HG03460 (cell line): ENCODE measurements at regions not wholly inside any gene's neighbourhood (a gene's known extent, or its start where the extent isn't known, plus 50 kb on each side); places are given as distances from the start of the nearest gene placed in this dataset.

ENCODE experiments used
- ATAC-seq: cut with Tn5 transposase; IDR thresholded peaks from one replicate; pipeline ENCODE4 v1.9.1; 2021; ENCODE audit not compliant: unreplicated experiment

DNA sequence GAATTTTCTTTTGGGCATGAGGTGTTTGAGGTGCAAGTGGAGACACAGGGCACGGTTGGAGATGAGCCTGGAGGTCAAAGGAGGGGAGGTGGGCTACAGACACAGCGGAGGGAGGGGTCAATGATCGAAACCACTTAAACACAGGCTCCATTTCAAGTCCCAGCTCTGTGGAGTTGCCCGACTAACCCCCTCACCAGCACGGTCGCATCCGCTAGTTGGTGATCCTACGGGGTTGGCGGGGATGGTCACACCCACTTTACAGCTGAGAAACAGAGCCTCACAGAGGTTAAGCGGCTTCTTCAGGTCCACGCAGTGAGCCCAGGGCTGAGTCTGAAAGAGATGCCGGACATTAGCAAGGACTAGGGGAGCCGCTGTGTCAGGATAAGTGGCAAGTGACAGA is 60.1 kb upstream of the RUNX3 start:
- no peak for ATAC-seq

DNA sequence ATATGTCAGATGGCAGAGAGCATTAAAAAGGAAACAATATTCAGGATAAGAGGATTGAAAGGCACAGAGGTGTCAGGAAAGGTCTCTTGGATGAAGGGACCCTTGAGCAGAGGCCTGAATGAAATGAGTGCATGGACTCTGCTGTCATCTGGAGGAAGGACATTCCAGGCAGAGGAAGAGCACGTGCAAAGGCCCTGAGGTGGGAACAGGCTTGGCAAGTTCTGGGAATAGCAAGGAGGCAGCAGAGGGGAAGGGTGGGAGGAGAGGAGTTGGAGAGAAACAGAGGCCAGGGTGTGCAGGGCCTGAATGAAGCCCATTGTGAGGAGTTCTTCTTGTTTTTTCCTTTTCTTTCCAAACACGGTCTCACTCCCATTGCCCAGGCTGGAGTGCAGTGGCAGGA is 59.0 kb upstream of the RUNX3 start:
- ATAC-seq, result no peak

DNA sequence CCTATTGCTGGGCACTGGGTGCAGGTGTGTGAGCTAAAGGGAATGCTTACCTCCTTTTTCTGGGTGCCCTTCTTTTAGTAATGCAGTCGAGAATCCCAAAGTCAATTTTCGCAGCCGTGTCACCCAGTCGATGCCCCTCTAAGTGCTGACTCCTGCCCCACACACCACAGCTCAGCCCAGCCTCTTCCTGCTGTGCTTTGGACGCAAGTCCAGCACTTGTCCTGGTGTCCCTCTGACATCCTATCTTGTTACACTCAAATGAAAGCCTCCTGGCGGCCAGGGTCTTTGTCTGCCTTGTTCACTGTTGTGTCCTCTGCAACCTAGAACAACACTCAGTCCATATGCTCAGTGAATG is 58.5 kb upstream of the RUNX3 start:
- no peak for ATAC-seq

DNA sequence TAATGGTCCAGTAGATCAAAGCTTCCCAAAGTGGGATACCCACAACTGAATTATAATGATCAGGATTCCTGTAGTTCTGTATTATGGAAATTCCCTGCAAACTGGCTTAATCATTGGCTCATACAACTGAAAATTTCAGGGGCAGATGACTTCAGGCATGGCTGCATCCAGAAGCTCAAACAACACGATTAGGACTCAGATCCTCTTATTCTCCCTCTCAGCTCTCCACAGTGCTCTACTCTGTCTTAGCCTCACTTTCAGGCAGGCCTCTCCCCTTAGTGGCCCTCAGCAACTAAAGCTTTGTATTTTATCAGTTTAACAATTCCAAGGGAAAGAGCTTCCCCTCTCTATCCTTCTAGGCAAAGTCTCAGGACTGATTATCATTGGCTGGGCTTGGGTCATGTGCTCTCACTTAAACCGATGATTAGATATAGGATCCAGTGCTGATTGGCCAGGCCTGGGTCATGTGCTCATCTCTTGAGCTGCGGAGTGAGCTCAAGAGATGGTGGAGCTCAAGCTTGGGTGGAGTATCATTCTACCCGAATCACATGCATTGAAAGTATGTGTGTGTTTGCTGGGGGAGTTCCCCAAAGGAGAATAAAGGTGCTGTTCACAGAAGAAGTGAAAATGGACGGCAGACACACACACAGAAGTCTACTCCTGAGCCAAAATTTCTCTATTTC is 57.9 kb upstream of the RUNX3 start:
- ATAC-seq, result no peak

DNA sequence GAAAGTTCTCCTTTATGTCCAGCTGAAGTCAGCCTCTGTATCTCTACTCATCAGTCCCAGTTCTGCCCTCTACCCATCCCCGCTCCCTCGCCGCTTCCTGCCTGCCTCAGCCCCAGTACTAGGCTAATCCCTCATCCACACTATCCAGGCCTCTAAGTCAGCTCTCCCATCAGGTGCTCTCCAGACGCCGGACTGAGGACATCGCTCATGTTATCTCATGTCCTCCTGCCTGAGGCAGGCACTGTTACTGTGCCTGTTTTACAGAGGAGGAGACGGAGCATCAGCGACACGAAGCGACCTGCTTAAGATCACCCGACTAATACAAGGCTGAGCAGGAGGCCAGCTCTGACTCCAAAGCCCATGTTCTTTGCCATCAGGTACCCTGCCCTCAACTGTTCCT is 57.3 kb upstream of the RUNX3 start:
- ATAC-seq, result no peak

DNA sequence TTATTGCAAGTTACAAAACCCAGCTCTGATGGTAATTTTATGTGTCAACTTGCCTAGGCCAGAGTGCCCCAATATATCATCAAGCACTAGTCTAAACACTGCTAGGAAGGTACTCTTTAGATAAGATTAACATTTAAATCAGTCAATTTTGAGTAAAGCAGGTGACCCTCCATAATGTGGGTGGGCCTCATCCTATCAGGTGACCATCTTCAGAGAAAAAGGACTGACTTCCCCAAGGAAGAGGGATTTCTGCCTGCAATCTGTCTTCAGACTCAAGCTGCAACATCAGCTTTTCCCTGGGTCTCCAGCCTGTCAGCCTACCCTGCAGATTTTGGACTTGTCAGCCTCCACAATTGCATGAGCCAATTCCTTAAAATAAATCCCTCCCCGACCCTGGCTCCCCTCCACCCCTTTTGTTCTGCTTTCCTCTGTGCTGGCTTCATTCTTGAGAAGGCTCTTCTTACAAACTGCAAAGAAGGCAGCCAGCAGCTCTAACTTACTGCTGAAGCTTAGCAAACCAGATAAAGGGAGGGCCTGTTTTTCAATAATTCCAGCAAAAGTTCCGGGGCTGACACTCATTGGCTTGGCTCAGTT is 56.4 kb upstream of the RUNX3 start:
- ATAC-seq, result no peak

DNA sequence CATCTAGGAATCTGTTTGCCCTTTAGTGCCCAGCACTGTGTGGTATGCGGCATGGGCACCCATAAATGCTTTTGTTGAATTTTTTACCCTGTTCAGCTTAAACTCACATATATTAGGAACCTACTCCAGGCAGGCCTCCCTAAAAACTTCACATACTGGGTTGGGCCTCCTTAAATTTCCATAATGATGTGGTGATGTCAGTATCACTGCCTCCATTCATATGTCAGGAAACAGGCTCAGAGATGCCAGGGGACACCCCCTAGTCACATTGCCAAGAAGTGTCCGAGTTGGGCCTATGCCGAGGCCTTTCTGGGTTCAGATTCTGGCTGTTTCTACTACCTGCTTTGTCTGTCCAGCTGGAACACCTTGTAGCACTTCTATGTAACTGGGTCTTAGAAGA is 55.7 kb upstream of the RUNX3 start:
- no peak for ATAC-seq

DNA sequence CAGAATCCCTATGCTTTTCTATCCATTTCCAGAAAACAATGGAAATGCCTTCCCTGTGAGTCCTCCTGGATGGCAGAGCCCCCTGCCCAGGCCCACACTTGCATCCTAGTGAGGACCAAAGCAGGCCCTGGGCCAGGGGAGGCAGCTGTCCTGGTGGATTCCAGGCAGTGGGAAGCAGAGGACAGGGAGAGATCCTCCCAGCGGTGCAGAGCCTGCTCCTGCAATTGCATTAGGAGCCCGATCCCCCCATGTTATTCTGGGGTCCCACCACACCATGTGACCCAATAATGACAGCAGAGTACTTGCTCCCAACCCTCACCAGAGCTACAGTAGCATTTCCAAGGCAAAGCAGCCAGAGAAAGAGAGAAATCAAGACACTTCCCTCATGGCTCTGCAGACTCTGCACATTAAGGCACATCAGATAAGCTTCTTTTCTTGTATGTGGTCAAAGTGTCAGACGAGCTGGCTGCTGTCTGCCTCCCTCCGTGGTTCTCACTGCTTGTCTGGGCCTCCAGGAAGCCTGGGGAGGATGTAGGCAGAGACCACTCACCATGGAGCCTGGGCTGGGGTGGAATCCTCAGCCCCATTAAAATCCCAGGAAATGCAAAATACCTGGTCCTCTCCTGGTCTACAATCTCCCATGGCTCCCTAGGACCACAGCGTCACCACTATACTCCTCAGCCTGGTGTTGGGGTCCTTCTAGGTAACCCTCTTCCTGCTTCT is 54.9 kb upstream of the RUNX3 start:
- no peak for ATAC-seq

DNA sequence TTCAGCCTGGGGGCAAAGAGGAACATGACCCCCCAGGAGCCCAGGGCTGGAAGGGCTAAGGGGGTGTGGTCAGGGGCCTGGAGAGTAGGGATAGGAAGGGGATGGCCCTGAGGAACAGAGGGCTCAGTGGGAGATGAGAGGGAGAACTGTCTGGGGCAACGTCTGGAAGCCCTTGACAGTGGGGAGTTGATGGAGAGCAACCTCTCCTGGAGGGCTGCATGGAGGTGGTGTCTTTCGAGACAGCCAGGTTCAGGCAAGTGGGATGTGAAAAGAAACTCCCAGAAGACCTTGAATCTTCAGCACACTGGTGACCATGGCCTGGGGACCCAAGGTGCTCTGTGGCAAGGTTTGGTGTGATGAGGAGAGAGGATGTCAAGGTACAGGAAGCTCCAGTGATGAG is 54.2 kb upstream of the RUNX3 start:
- ATAC-seq, result no peak

DNA sequence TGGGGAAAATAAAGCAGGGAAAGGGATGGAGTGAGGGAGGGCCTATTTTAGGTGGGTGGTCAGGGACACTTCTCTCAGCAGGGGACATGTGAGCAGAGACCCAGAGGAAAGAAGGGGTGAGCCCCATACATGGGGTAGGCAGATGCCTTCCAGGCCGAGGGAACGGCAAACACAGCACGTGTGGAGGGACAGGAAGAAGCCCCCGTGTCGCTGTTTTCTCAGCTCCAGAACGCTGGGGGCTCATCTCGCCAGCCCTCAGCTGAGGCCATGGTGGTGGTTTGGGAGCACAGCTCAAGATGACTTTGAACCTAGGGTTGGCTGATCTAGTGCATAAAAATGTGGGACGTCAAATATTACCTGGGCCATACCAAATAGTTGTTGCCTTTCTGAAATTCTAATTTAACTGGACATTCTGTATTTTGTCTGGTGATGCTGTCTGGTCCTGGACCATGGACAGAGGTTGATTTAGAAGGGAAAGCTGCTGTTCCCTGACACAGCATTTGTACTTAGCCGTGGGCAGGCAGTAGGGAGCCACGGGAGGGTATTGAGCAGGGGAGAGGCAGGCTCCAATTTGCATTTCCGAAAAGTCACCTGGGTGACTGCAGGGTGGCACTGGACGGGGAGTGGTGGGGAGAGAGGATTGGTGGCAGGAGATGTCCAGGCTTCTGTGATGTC is 53.1 kb upstream of the RUNX3 start:
- no peak for ATAC-seq

DNA sequence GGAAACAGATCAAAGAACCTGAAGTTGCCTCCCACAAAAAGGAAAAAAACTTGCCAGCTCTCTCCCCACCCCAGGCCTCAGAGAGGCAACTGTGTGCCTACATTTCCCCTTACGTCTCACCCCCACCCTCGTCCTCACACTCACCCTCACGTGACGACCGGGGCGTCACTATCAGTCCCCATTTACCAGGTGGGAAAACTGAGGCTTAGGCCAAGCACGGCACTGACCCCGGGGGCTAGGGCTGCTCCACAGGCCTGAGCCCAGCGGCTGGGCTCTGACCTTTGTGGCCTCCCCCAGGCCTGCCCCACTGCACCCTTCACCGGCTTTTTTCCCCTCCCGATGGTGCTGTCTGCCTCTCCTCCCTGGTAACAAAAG is 51.5 kb upstream of the RUNX3 start:
- no peak for ATAC-seq

DNA sequence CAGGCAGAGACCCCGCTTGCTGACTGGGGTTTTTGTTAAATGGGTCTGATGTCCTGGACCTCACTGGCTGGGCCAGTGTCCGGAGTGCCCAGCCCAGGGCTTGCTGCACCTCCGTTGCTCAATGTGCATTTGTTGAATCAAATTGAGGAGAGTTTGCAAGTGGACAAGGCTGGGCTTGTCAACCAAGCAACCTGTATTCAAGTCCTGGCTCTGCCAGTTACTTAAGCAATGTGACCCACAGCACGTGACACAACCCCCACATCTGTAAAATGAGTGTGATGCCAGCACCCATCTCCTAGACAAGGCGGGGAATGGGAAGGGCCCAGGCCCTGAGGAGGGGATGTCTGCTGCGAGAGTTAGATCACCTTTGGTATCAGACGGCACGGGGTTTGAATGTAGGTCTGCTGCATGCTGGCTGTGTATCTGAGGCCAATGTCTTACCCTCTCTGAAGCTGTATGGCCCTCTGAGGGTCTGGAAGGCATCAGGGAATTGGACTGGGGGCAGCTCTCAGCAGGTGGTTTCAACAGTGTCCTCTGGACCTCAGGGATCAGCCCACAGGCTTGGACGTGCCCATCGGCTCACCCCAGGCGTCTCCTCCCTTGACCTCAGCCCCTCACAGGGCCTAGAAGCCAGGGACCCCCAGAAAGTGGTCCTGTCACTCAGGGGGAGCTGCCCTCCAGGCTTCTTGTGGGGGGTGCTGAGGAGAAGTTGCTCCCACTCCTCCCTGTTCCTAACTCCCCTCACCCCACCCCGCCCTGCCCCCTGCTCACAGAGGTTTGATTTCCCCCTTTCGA is 51.0 kb upstream of the RUNX3 start:
- no peak for ATAC-seq
